ENCODE measurements at regions not wholly inside any gene's neighbourhood (a gene's known extent, or its start where the extent isn't known, plus 50 kb on each side); places are given as distances from the start of the nearest gene placed in this dataset.

- H3K27ac ChIP-seq: no peak overlapping the region
- no peaks in the 10 kb centered on the region for H3K4me1 ChIP-seq
- no peak for ATAC-seq
- 81 to 83% methylated on average over 2 to 6 of the region's 6 CpGs for WGBS, 2 donors (ENCODE audit: low coverage in 1 of 2)
- H3K36me3 ChIP-seq: no peaks in the 10 kb centered on the region
- no peaks in the 10 kb centered on the region for H3K27me3 ChIP-seq
- TF ChIP-seq EP300 (IDR thresholded peaks at IDR 0.05): no peak
- no peak for TF ChIP-seq POLR2AphosphoS5 (IDR thresholded peaks at IDR 0.05)
- TF ChIP-seq POLR2A (IDR thresholded peaks at IDR 0.05): no peak
- no peak for TF ChIP-seq CTCF (IDR thresholded peaks at IDR 0.05)
- no peak overlapping the region for H3K4me3 ChIP-seq
- H3K9me3 ChIP-seq: no peaks in the 10 kb centered on the region
Measured at GRCh38 chr12:105581420-105581819, 250.9 kb downstream of the C12orf75 start.

- H3K4me3 ChIP-seq: no peak overlapping the region
- no peak for ATAC-seq
- WGBS, 2 donors (ENCODE audit: low coverage in 1 of 2): 87 to 88% methylated on average over 3 of the region's 3 CpGs
- H3K36me3 ChIP-seq: no peaks in the 10 kb centered on the region
- no peak for TF ChIP-seq POLR2AphosphoS5 (IDR thresholded peaks at IDR 0.05)
- TF ChIP-seq EP300 (IDR thresholded peaks at IDR 0.05): no peak
- no peak for TF ChIP-seq POLR2A (IDR thresholded peaks at IDR 0.05)
- no peak for TF ChIP-seq CTCF (IDR thresholded peaks at IDR 0.05)
- H3K27me3 ChIP-seq: peaks cover 4% of the 10 kb centered on the region
- H3K4me1 ChIP-seq: no peaks in the 10 kb centered on the region
- H3K9me3 ChIP-seq: no peaks in the 10 kb centered on the region
- H3K27ac ChIP-seq: no peak overlapping the region
Measured at GRCh38 chr12:105585107-105585506, 254.6 kb downstream of the C12orf75 start.

GRCh38 chr12:105587237-105587636 lies 256.7 kb downstream of the C12orf75 start:
- 54 to 60% methylated on average over 5 of the region's 5 CpGs for WGBS, 2 donors (ENCODE audit: low coverage in 1 of 2)
- ATAC-seq: no peak
- no peak overlapping the region for H3K4me3 ChIP-seq
- no peak for TF ChIP-seq POLR2A (IDR thresholded peaks at IDR 0.05)
- no peak for TF ChIP-seq POLR2AphosphoS5 (IDR thresholded peaks at IDR 0.05)
- no peak for TF ChIP-seq CTCF (IDR thresholded peaks at IDR 0.05)
- TF ChIP-seq EP300 (IDR thresholded peaks at IDR 0.05): no peak
- peaks cover 4% of the 10 kb centered on the region for H3K27me3 ChIP-seq
- no peaks in the 10 kb centered on the region for H3K9me3 ChIP-seq
- H3K36me3 ChIP-seq: no peaks in the 10 kb centered on the region
- H3K4me1 ChIP-seq: no peaks in the 10 kb centered on the region
- H3K27ac ChIP-seq: peak overlapping the region in 1 of 4 donors; percentile 34

GRCh38 chr12:105588106-105588505 lies 257.6 kb downstream of the C12orf75 start:
- no peak for ATAC-seq
- H3K4me3 ChIP-seq: no peak overlapping the region
- no peak for TF ChIP-seq CTCF (IDR thresholded peaks at IDR 0.05)
- no peak for TF ChIP-seq POLR2A (IDR thresholded peaks at IDR 0.05)
- no peaks in the 10 kb centered on the region for H3K36me3 ChIP-seq
- H3K27ac ChIP-seq: no peak overlapping the region
- H3K27me3 ChIP-seq: peaks cover 4% of the 10 kb centered on the region
- H3K9me3 ChIP-seq: no peaks in the 10 kb centered on the region
- WGBS, 2 donors (ENCODE audit: low coverage in 1 of 2): 96 to 98% methylated on average over 4 of the region's 4 CpGs
- H3K4me1 ChIP-seq: no peaks in the 10 kb centered on the region

GRCh38 chr12:105590571-105590970 lies 260.1 kb downstream of the C12orf75 start:
- H3K27me3 ChIP-seq: peaks cover 12% of the 10 kb centered on the region
- TF ChIP-seq CTCF (IDR thresholded peaks at IDR 0.05) (no peak), POLR2A (IDR thresholded peaks at IDR 0.05) (no peak), EP300 (IDR thresholded peaks at IDR 0.05) (no peak), POLR2AphosphoS5 (IDR thresholded peaks at IDR 0.05) (no peak)
- H3K4me3 ChIP-seq: no peak overlapping the region
- WGBS, 2 donors (ENCODE audit: low coverage in 1 of 2): 56 to 60% methylated on average over 1 of the region's 1 CpG
- no peak overlapping the region for H3K27ac ChIP-seq
- no peak for ATAC-seq
- no peaks in the 10 kb centered on the region for H3K4me1 ChIP-seq
- no peaks in the 10 kb centered on the region for H3K9me3 ChIP-seq
- H3K36me3 ChIP-seq: no peaks in the 10 kb centered on the region
